Kidney epithelial cell (primary cell): ENCODE measurements at regions not wholly inside any gene's neighbourhood (a gene's known extent, or its start where the extent isn't known, plus 50 kb on each side); places are given as distances from the start of the nearest gene placed in this dataset.

Source experiments
- DNase-seq: peaks from one replicate; pipeline ENCODE4 v3.0.0-alpha.2; 2010; ENCODE audit warnings: low read depth
- H3K27me3 ChIP-seq: 2 replicates; pipeline ENCODE4 v1.6.0; 2011; ENCODE audit warnings: low read length; ENCODE audit not compliant: control insufficient read depth, insufficient read depth
- H3K36me3 ChIP-seq: 2 replicates; pipeline ENCODE4 v1.5.1; 2011; ENCODE audit warnings: low read length; ENCODE audit not compliant: control insufficient read depth, insufficient read depth
- H3K4me3 ChIP-seq: 2 replicates; pipeline ENCODE4 v1.5.1; 2011; ENCODE audit warnings: low read depth, mild to moderate bottlenecking, control low read depth, low read length
- CTCF ChIP-seq: IDR thresholded peaks from 2 replicates; pipeline ENCODE4 v1.5.1; 2011; ENCODE audit warnings: mild to moderate bottlenecking, moderate library complexity, low read length, control low read depth, inconsistent platforms; ENCODE audit not compliant: insufficient read depth, poor library complexity, severe bottlenecking

GRCh38 chr13:97749174-97749573 lies 204.3 kb upstream of the IPO5 start:
- no peak for DNase-seq
- Histone ChIP-seq H3K36me3 (no peaks in the 10 kb centered on the region), H3K4me3 (no peak overlapping the region), H3K27me3 (no peaks in the 10 kb centered on the region)
- no peak for TF ChIP-seq CTCF

GRCh38 chr13:97751477-97751876 lies 202.0 kb upstream of the IPO5 start:
- H3K4me3 ChIP-seq = no peak overlapping the region
- DNase-seq = no peak
- no peaks in the 10 kb centered on the region for H3K36me3 ChIP-seq
- H3K27me3 ChIP-seq = no peaks in the 10 kb centered on the region
- TF ChIP-seq CTCF = no peak

- Histone ChIP-seq H3K4me3 (no peak overlapping the region), H3K36me3 (no peaks in the 10 kb centered on the region), H3K27me3 (no peaks in the 10 kb centered on the region)
- DNase-seq = no peak
- TF ChIP-seq CTCF = no peak
Measured at GRCh38 chr13:97752961-97753668, 200.4 kb upstream of the IPO5 start.

GRCh38 chr13:97753942-97754670 lies 199.4 kb upstream of the IPO5 start:
- TF ChIP-seq CTCF = no peak
- no peak overlapping the region for H3K4me3 ChIP-seq
- DNase-seq = no peak
- no peaks in the 10 kb centered on the region for H3K36me3 ChIP-seq
- H3K27me3 ChIP-seq = no peaks in the 10 kb centered on the region

GRCh38 chr13:97757807-97758206 lies 195.7 kb upstream of the IPO5 start:
- no peak for DNase-seq
- TF ChIP-seq CTCF = no peak
- Histone ChIP-seq H3K4me3 (no peak overlapping the region), H3K27me3 (no peaks in the 10 kb centered on the region), H3K36me3 (no peaks in the 10 kb centered on the region)
